SW 1271 (cell line): ENCODE measurements at regions not wholly inside any gene's neighbourhood (a gene's known extent, or its start where the extent isn't known, plus 50 kb on each side); places are given as distances from the start of the nearest gene placed in this dataset.
"Not testable (repeated sequence)": the region's sequence is repeated elsewhere in the genome, so short reads cannot be mapped to it uniquely, and the experiment has no call there.

Experiments used
- DNase-seq, 2 experiments: peaks; one replicate each; lab custom pipeline; 2025; lab: John Stamatoyannopoulos, UW

DNA sequence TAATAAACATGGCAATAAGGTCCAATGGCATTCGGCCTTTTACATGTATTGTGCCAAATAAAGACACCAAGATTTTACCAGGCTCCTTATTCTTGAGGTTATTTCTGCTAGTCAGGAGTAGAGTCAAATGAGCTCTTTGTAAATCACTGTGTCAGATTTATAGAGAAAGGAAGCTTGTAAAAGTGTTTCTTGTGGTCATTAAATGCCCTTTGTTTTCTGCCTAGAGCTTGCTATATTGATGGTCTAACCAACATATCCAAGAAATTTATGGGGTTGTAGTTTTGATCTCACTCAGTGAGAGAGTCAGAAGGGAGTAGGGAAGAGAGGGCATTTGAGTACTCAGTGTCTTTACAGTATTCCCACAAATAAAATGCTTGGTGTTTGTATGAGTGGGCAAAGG, 86.2 kb upstream of the FRMPD4 start:
- no peak for DNase-seq

DNA sequence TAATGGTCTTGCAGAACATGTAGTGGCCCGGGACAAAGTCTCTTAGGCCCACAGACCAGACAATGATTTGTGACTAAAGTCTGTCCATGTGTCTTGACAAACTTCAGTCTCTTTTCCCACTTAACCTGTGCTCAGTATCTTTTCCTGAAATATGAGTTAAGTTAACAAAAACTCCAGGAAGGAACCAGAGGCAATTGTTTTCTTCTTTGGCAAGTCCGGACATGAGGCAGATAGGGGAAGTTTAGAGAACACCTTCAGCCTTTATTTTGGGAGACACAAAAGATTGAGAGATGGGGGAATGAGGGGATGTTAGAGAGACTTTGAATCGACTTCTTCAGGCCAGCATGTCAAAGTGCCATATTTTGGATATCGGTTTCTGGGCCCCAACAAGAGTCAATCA, 80.2 kb upstream of the FRMPD4 start:
- DNase-seq = no peak

DNA sequence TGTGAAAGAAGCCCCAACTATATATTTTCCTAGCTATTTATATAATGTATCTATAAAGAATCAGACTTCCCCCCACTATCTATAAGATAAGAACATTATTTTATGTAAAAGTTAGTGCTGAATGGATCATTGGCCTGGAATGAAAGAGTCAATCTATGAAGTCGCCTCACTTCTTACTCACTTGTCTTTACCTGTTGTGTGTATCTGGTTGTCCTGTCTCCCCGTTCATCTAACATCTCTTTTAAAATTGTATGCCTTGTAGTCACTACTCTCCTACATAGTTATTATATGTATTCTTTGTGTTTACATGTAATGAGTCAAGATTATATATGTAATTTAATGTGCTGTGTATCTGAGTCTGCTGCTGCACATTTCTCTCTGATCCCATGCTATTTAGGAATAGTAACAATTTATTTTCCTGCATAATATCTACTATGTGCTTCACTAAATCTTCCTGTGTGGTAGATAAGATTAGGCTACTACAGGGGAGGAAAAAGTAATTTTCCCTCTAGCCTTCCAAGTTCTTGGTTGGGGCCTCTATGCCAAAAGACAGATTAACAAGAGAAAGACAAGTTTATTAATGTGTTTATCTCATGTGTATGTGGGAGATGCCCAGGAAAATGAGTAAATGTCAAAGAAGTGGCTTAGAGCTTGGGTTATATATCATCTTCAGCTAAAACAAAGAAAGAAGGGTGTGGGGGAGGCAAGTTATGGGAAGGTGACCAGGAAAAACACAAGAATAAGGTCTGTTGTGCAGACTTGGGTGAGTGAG, 77.6 kb upstream of the FRMPD4 start:
- no peak for DNase-seq

DNA sequence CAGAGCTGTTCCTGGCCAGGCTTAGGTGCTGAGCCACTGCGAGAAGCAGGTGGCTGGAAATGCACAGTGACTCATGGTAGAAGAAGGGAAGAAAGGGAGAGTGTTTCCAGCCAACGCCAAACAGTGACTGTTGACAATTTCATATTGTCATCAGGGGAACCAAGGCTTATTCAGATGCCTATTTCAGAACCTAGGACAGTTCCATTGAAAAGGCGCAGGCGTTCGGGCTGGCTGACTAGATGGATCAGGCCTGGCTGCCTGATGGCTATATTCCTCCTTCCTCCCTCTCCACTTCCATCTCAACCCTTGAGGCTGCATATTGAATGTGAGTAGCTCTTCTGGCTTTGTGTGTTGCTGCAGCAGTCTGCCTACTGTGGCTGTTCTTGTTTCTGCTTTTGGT, 73.0 kb upstream of the FRMPD4 start:
- no peak for DNase-seq

DNA sequence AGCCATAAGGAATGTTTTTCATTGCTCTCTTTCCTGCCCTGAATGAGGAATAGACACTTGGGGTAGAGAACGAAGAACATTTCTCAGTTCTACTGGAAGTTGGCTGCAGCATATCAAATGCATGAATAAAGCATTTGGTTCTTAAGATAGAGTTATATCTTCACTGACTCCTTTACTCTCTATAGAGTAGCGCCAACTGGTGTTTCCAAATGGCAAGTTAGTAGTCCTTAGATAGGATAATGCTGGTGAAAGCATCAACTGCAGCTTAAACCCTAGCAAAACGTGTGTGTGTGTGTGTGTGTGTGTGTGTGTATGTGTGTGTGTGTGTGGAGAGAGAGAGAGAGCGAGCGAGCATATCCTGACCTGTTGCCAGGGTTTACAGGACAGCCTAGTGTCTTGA, 62.2 kb upstream of the FRMPD4 start:
- no peak for DNase-seq

DNA sequence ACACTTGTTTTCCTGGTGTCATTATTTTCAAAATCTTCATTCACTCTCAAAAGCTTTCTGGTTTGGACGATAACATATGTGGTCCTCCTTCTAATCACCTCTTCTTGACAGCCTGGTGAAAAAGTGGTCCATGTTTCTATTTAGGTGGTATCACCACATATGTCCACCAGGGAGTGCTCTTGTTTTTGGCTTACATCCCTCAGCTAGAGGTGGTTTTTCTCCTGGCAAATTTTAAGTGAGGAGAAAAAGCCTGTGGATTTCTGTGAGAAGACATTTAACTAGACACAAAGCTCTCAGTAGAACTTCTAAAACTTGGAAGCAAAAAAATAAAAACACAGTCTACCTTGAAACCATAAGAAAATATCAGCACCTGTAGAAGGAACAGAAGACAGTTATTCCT, 58.0 kb upstream of the FRMPD4 start:
- DNase-seq = peak in 1 of 2 experiments; percentile 2

DNA sequence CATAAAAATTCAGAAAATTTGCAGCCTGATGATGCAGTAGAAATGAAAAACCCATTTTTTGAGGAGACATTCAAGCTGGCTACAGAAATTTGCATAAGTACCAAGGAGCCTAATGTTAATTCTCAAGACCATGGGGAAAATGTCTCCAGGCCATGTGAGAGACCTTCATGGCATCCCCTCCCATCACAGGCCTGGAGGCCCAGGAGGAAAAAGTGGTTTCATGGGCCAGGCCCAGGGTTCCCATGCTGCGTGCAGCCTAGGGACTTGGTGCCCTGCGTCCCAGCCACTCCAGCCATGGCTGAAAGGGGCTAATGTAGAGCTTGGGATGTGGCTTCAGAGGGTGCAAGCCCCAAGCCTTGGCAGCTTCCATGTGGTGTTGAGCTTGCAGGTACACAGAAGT, 55.3 kb upstream of the FRMPD4 start:
- DNase-seq = not testable (repeated sequence)
